CD4-positive, alpha-beta T cell (primary cell): ENCODE measurements at regions not wholly inside any gene's neighbourhood (a gene's known extent, or its start where the extent isn't known, plus 50 kb on each side); places are given as distances from the start of the nearest gene placed in this dataset.
"Not testable (repeated sequence)": the region's sequence is repeated elsewhere in the genome, so short reads cannot be mapped to it uniquely, and the experiment has no call there.

ENCODE experiments used
- ATAC-seq: fragments of 200-7000 bp; cut with Tn5 transposase; one replicate; pipeline ENCODE4 v1.10.0; 2022; ENCODE audit warnings: mild to moderate bottlenecking; ENCODE audit not compliant: poor library complexity
- CTCF ChIA-PET: fragments of 350-600 bp; sonication (Branson Sonifier 250); formaldehyde crosslinking; loops from one replicate; lab custom pipeline; 2021; ENCODE audit warnings: antibody characterized with exemption, inconsistent platforms; lab: Charles Lee
- POLR2A ChIA-PET: fragments of 350-600 bp; sonication (Branson Sonifier 250); formaldehyde crosslinking; loops from one replicate; lab custom pipeline; 2021; ENCODE audit warnings: antibody characterized with exemption, inconsistent platforms; lab: Charles Lee
- DNase-seq, 14 experiments: peaks; one replicate each; pipeline ENCODE4 v3.0.0-alpha.2; 2013 to 2020; ENCODE audit warnings: mixed read lengths in 2 of 14
- H3K27ac ChIP-seq, 2 donors: one replicate each; pipeline versions ENCODE4 v1.5.1 to v1.7.0; 2013; ENCODE audit warnings: low read length in 2 of 2, low read depth in 1 of 2, mild to moderate bottlenecking in 1 of 2
- H3K27me3 ChIP-seq, 2 experiments: 1 replicate in 1 of 2; 2 replicates in 1 of 2; pipeline versions ENCODE4 v1.6.1 to v1.7.0; 2013; ENCODE audit warnings: low read length in 2 of 2, control low read depth in 1 of 2, mild to moderate bottlenecking in 1 of 2, moderate library complexity in 1 of 2; ENCODE audit not compliant: insufficient read depth in 2 of 2, control insufficient read depth in 1 of 2
- H3K36me3 ChIP-seq: one replicate; pipeline ENCODE4 v1.6.1; 2013; ENCODE audit warnings: low read length, control low read depth; ENCODE audit not compliant: insufficient read depth
- H3K4me1 ChIP-seq: one replicate; pipeline ENCODE4 v1.6.1; 2013; ENCODE audit warnings: low read length, control low read depth; ENCODE audit not compliant: insufficient read depth
- H3K4me3 ChIP-seq: one replicate; pipeline ENCODE4 v1.5.1; 2013; ENCODE audit warnings: mild to moderate bottlenecking, low read length, moderate library complexity
- H3K9me3 ChIP-seq, 2 experiments: 1 replicate in 1 of 2; 2 replicates in 1 of 2; pipeline versions ENCODE4 v1.6.1 to v1.7.0; 2013; ENCODE audit warnings: low read length in 2 of 2, mild to moderate bottlenecking in 2 of 2, control low read depth in 1 of 2, moderate library complexity in 1 of 2; ENCODE audit not compliant: control insufficient read depth in 1 of 2, insufficient read depth in 1 of 2
- H3K27ac Mint-ChIP-seq: one replicate; pipeline ENCODE4 v1.8.0; 2020; ENCODE audit warnings: mixed read lengths
- H3K27me3 Mint-ChIP-seq: one replicate; pipeline ENCODE4 v1.8.0; 2021; ENCODE audit warnings: mixed read lengths
- H3K36me3 Mint-ChIP-seq: one replicate; pipeline ENCODE4 v1.8.0; 2021; ENCODE audit warnings: low read depth, mixed read lengths
- H3K4me1 Mint-ChIP-seq: one replicate; pipeline ENCODE4 v1.8.0; 2021; ENCODE audit warnings: low read depth, mixed read lengths
- H3K4me3 Mint-ChIP-seq: one replicate; pipeline ENCODE4 v1.8.0; 2020; ENCODE audit warnings: mild to moderate bottlenecking, mixed read lengths
- H3K9me3 Mint-ChIP-seq: one replicate; pipeline ENCODE4 v1.8.0; 2020; ENCODE audit warnings: mixed read lengths
- intact Hi-C, 2 experiments: fragments of 100-400 bp; cut with DNase I in 1 of 2; cut with micrococcal nuclease in 1 of 2; formaldehyde crosslinking; loops; one replicate each; pipeline versions ENCODE4 v1.15.1 to v1.9.0; 2023 to 2025; cut with DNase I, micrococcal nuclease
- TF ChIP-seq, protein P1 (sequence below): fragments of 200-600 bp; IDR thresholded peaks from one replicate; pipeline ENCODE4 v1.8.0; 2022; ENCODE audit warnings: antibody characterized with exemption, mild to moderate bottlenecking

DNA sequence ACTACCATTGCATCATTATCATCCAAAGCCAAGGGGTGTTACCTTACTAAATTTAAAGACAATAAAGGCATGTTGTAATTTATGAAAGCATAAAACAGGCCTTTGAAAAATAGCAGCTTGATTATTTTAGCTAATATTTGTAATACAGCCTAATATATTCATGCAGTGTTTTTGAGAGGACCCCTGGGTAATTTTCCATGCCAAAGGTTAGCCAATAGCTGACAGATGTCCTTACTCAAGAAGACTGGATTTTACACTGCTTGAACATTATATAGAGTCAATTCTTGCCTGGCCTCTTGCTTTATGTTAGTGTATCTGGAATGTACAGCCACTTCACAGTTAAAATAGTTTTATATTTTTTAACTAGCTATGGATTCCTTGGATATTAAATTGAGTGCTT, 337.8 kb upstream of the PAPPA start:
- H3K27ac ChIP-seq: no peak overlapping the region
- Mint-ChIP-seq H3K9me3 (peaks cover 6% of the 10 kb centered on the region), H3K36me3 (no peaks in the 10 kb centered on the region), H3K4me1 (no peaks in the 10 kb centered on the region), H3K27me3 (no peaks in the 10 kb centered on the region), H3K27ac (no peak overlapping the region), H3K4me3 (no peak overlapping the region)
- ATAC-seq (no peak), DNase-seq (no peak)
- intact Hi-C loops: no loop called here
- ChIA-PET POLR2A (no interaction called here), CTCF (no interaction called here)
- H3K36me3 ChIP-seq: no peaks in the 10 kb centered on the region
- no peaks in the 10 kb centered on the region for H3K9me3 ChIP-seq
- H3K4me3 ChIP-seq: no peak overlapping the region
- no peaks in the 10 kb centered on the region for H3K4me1 ChIP-seq
- H3K27me3 ChIP-seq: no peaks in the 10 kb centered on the region
- TF ChIP-seq, protein P1, sequence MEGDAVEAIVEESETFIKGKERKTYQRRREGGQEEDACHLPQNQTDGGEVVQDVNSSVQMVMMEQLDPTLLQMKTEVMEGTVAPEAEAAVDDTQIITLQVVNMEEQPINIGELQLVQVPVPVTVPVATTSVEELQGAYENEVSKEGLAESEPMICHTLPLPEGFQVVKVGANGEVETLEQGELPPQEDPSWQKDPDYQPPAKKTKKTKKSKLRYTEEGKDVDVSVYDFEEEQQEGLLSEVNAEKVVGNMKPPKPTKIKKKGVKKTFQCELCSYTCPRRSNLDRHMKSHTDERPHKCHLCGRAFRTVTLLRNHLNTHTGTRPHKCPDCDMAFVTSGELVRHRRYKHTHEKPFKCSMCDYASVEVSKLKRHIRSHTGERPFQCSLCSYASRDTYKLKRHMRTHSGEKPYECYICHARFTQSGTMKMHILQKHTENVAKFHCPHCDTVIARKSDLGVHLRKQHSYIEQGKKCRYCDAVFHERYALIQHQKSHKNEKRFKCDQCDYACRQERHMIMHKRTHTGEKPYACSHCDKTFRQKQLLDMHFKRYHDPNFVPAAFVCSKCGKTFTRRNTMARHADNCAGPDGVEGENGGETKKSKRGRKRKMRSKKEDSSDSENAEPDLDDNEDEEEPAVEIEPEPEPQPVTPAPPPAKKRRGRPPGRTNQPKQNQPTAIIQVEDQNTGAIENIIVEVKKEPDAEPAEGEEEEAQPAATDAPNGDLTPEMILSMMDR: no peak

DNA sequence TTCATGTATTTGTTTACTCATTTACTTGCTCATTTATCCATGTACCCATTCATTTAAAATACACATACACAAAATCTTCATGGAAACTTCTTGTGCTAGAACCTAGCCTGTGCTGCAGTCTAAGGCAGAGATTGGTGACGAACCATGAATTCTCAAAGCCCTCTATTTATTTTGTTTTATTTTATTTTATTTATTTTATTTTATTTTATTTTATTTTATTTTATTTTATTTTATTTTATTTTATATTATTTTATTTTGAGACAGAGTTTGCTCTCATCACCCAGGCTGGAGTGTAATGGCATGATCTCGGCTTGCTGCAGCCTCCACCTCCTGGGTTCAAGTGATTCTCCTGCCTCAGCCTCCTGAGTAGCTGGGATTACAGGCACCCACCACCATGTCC, 334.9 kb upstream of the PAPPA start:
- H3K4me3 Mint-ChIP-seq, H3K27ac ChIP-seq, H3K4me1 ChIP-seq, H3K27me3 Mint-ChIP-seq, H3K27ac Mint-ChIP-seq, H3K9me3 ChIP-seq, H3K36me3 ChIP-seq, H3K27me3 ChIP-seq, H3K4me1 Mint-ChIP-seq, DNase-seq, H3K4me3 ChIP-seq, POLR2A ChIA-PET, CTCF ChIA-PET, H3K36me3 Mint-ChIP-seq, ATAC-seq, intact Hi-C loops: not testable (repeated sequence)
- H3K9me3 Mint-ChIP-seq: peaks cover 11% of the 10 kb centered on the region

DNA sequence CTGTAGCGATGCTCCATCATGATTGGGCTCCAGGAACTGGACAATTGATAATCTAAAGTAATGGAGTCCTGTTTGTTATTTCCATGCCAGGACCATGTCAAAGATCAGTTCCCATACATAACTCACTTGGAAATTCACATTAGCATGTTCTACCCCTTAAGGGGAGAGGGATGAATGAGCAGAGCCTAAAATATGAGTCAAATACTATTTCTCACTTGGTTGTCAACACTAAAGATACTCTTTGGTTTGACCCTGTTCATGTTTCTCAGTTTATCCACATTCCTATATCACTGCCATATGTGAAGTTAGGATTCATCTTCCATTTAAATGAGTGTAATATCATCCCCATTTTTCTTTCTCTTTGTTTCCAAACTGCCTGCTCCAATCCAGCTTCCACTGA, 321.6 kb upstream of the PAPPA start:
- TF ChIP-seq, protein P1: no peak
- H3K27ac Mint-ChIP-seq: no peak overlapping the region
- ChIA-PET POLR2A (no interaction called here), CTCF (no interaction called here)
- Histone ChIP-seq H3K4me1 (no peaks in the 10 kb centered on the region), H3K9me3 (no peaks in the 10 kb centered on the region), H3K27me3 (no peaks in the 10 kb centered on the region), H3K4me3 (no peak overlapping the region), H3K27ac (no peak overlapping the region), H3K36me3 (no peaks in the 10 kb centered on the region)
- H3K36me3 Mint-ChIP-seq: no peaks in the 10 kb centered on the region
- intact Hi-C loops: no loop called here
- H3K9me3 Mint-ChIP-seq: no peaks in the 10 kb centered on the region
- no peak for ATAC-seq
- no peak for DNase-seq
- H3K4me3 Mint-ChIP-seq: no peak overlapping the region
- H3K27me3 Mint-ChIP-seq: no peaks in the 10 kb centered on the region
- H3K4me1 Mint-ChIP-seq: no peaks in the 10 kb centered on the region

DNA sequence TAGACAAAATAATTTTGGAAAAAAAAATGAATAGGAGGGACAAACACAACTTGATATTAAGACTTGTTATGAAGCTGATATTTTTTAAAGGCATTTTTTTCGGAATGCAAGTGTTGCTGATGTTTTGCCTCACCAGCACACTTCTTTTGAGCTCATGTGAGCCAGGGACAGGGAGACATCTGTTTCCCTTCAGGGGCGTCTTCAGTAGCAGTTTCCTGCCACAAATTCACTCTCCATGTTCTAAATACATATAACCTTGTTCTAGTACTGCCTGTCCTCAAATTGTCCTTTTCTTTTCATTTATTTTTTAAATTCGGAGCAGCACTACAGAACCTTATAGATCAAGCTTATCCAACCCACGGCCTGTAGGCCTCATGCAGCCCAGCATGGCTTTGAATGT, 316.0 kb upstream of the PAPPA start:
- no peaks in the 10 kb centered on the region for H3K27me3 Mint-ChIP-seq
- peaks cover 5% of the 10 kb centered on the region for H3K9me3 Mint-ChIP-seq
- no peak overlapping the region for H3K4me3 Mint-ChIP-seq
- no peak for ATAC-seq
- CTCF ChIA-PET: no interaction called here
- no peak for DNase-seq
- Histone ChIP-seq H3K27me3 (no peaks in the 10 kb centered on the region), H3K27ac (no peak overlapping the region), H3K9me3 (no peaks in the 10 kb centered on the region), H3K4me3 (no peak overlapping the region), H3K36me3 (no peaks in the 10 kb centered on the region), H3K4me1 (no peaks in the 10 kb centered on the region)
- POLR2A ChIA-PET: no interaction called here
- intact Hi-C loops: no loop called here
- H3K36me3 Mint-ChIP-seq: no peaks in the 10 kb centered on the region
- no peak overlapping the region for H3K27ac Mint-ChIP-seq
- TF ChIP-seq, protein P1: no peak
- no peaks in the 10 kb centered on the region for H3K4me1 Mint-ChIP-seq
